ENCODE measurements at regions not wholly inside any gene's neighbourhood (a gene's known extent, or its start where the extent isn't known, plus 50 kb on each side); places are given as distances from the start of the nearest gene placed in this dataset.
"Not testable (repeated sequence)": the region's sequence is repeated elsewhere in the genome, so short reads cannot be mapped to it uniquely, and the experiment has no call there.

DNA sequence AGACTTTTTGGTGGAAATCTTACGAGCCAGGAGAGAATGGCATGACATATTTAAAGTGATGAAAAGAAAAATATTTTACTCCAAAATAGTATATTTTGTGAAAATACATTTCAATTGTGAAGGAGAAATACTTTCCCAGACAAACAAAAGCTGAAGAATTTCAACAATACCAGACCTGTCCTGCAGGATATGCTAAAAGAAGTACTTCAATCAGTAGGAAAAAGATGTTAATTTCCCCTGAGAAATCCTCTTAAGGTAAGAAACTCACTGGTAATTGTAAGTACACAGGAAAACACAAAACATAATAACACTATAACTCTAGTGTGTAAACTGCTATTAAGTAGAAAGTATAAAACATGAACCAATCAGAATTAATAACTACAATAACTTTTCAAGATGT lies 341.8 kb upstream of the GJE1 start:
- Mint-ChIP-seq H3K4me3 (no peak overlapping the region), H3K27ac (no peak overlapping the region), H3K36me3 (no peaks in the 10 kb centered on the region), H3K9me3 (peaks cover 7% of the 10 kb centered on the region), H3K4me1 (no peaks in the 10 kb centered on the region)
- ATAC-seq (no peak), DNase-seq (ENCODE audit: low spot score in 2 of 2) (no peak)

GRCh38 chr6:141788096-141788495 lies 344.6 kb upstream of the GJE1 start:
- no peak for ATAC-seq
- H3K4me3 Mint-ChIP-seq, result no peak overlapping the region
- no peaks in the 10 kb centered on the region for H3K36me3 Mint-ChIP-seq
- DNase-seq (ENCODE audit: low spot score in 2 of 2), result no peak
- no peaks in the 10 kb centered on the region for H3K4me1 Mint-ChIP-seq
- peaks cover 7% of the 10 kb centered on the region for H3K9me3 Mint-ChIP-seq
- no peak overlapping the region for H3K27ac Mint-ChIP-seq

- Mint-ChIP-seq H3K36me3 (no peaks in the 10 kb centered on the region), H3K27ac (no peak overlapping the region), H3K4me3 (no peak overlapping the region), H3K9me3 (no peaks in the 10 kb centered on the region), H3K4me1 (no peaks in the 10 kb centered on the region)
- no peak for DNase-seq (ENCODE audit: low spot score in 2 of 2)
- no peak for ATAC-seq
Measured at GRCh38 chr6:141783585-141783984, 349.1 kb upstream of the GJE1 start.

DNA sequence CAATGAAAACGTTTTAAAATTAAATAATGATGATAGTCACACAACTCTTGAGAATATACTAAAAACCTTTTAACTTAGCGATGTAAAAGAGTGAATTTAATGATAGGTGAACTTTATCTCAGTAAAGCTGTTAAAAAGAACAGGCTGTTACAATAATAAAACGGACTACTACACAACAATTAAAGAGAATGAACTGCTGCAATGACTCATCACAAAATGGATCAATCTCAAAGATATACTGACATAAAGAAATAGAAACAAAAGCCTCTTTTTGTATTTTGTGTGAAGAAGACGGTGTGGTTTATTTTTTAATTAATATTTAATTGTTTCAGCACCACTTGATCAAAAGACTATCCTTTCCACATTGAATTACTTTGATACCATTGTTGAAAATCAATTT lies 352.4 kb upstream of the GJE1 start:
- Mint-ChIP-seq H3K4me3 (no peak overlapping the region), H3K27ac (no peak overlapping the region), H3K4me1 (no peaks in the 10 kb centered on the region), H3K36me3 (no peaks in the 10 kb centered on the region), H3K9me3 (no peaks in the 10 kb centered on the region)
- DNase-seq (ENCODE audit: low spot score in 2 of 2) (no peak), ATAC-seq (no peak)

DNA sequence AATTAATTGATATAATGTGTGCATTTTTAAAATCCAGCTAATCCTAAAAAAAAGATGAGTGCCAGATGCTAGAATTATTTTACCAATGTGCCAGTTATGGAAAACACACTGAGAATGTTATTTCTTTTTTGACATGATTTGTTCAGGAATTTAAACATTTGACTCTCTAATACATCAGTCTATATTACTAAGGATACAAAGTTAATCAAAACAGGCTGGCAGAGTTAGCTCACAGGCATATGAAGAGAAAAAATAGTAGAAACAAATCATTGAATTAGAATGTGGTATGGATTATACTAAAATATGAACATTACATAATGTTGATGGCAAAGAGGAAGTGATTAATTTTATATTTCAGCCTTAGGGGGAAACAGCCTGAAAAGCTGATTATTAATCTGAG lies 368.3 kb upstream of the GJE1 start:
- no peaks in the 10 kb centered on the region for H3K4me1 Mint-ChIP-seq
- no peaks in the 10 kb centered on the region for H3K9me3 Mint-ChIP-seq
- no peak overlapping the region for H3K4me3 Mint-ChIP-seq
- H3K36me3 Mint-ChIP-seq, result no peaks in the 10 kb centered on the region
- no peak for ATAC-seq
- no peak for DNase-seq (ENCODE audit: low spot score in 2 of 2)
- H3K27ac Mint-ChIP-seq, result no peak overlapping the region

DNA sequence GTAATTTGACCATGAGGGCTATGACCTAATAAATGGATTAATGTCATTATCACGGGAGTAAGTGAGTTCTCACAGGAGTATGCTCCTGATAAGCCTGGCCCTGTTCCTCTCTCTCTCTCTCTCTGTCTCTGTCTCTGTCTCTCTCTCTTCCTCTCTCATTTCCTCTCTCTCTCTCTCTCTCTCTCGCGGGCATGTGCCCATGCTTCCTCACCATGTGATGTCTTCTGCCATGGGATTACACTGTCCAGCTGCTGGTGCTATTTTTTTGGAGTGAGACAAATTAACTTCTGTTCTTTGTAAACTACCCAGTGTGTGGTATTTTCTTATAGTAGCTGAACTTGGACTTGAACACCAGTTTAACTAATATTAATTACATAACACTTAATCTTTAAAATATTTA lies 374.3 kb upstream of the GJE1 start:
- Mint-ChIP-seq H3K36me3 (no peaks in the 10 kb centered on the region), H3K9me3 (peaks cover 2% of the 10 kb centered on the region), H3K4me3 (no peak overlapping the region), H3K4me1 (no peaks in the 10 kb centered on the region), H3K27ac (no peak overlapping the region)
- DNase-seq (ENCODE audit: low spot score in 2 of 2) (no peak), ATAC-seq (no peak)

- H3K9me3 Mint-ChIP-seq, result no peaks in the 10 kb centered on the region
- ATAC-seq (no peak), DNase-seq (ENCODE audit: low spot score in 2 of 2) (no peak)
- peaks cover 7% of the 10 kb centered on the region for H3K4me1 Mint-ChIP-seq
- no peaks in the 10 kb centered on the region for H3K36me3 Mint-ChIP-seq
- H3K27ac Mint-ChIP-seq, result no peak overlapping the region
- no peak overlapping the region for H3K4me3 Mint-ChIP-seq
Measured at GRCh38 chr6:141753180-141753579, 379.5 kb upstream of the GJE1 start.

DNA sequence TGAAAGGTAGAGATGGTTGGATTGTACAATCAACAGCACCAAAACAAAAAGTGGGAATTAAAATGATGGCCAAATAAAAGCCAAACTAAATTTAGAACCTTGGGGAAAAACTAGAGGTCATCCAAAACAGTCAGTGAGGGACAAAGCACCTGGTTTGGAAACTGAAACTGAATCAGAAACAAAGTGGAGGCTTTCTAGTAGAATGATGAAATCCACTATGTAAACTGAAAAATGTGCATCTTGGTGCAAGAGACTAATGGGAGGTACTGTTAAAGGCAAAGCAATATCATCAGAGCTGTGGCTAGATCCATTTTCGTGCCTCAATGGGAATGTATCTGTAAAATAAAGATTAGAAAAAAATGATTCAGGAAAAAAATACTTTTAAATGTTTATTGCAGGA lies 380.0 kb upstream of the GJE1 start:
- ATAC-seq, result no peak
- DNase-seq (ENCODE audit: low spot score in 2 of 2), result no peak
- Mint-ChIP-seq H3K4me3 (no peak overlapping the region), H3K9me3 (no peaks in the 10 kb centered on the region), H3K36me3 (no peaks in the 10 kb centered on the region), H3K27ac (no peak overlapping the region), H3K4me1 (peaks cover 7% of the 10 kb centered on the region)

GRCh38 chr6:141746324-141746723 lies 386.4 kb upstream of the GJE1 start:
- ATAC-seq; H3K4me1 Mint-ChIP-seq; H3K27ac Mint-ChIP-seq; H3K9me3 Mint-ChIP-seq; H3K4me3 Mint-ChIP-seq; H3K36me3 Mint-ChIP-seq; DNase-seq (ENCODE audit: low spot score in 2 of 2): not testable (repeated sequence)

GRCh38 chr6:141744971-141745370 lies 387.8 kb upstream of the GJE1 start:
- ATAC-seq, result no peak
- DNase-seq (ENCODE audit: low spot score in 2 of 2), result no peak
- Mint-ChIP-seq H3K4me3 (no peak overlapping the region), H3K4me1 (no peaks in the 10 kb centered on the region), H3K36me3 (no peaks in the 10 kb centered on the region), H3K27ac (no peak overlapping the region), H3K9me3 (no peaks in the 10 kb centered on the region)

GRCh38 chr6:141744194-141744925 lies 388.4 kb upstream of the GJE1 start:
- no peaks in the 10 kb centered on the region for H3K4me1 Mint-ChIP-seq
- DNase-seq (ENCODE audit: low spot score in 2 of 2) (no peak), ATAC-seq (no peak)
- no peak overlapping the region for H3K27ac Mint-ChIP-seq
- no peaks in the 10 kb centered on the region for H3K36me3 Mint-ChIP-seq
- no peak overlapping the region for H3K4me3 Mint-ChIP-seq
- H3K9me3 Mint-ChIP-seq, result no peaks in the 10 kb centered on the region

GRCh38 chr6:141736104-141736503 lies 396.6 kb upstream of the GJE1 start:
- Mint-ChIP-seq H3K36me3 (no peaks in the 10 kb centered on the region), H3K4me1 (no peaks in the 10 kb centered on the region), H3K9me3 (no peaks in the 10 kb centered on the region), H3K27ac (no peak overlapping the region), H3K4me3 (no peak overlapping the region)
- no peak for ATAC-seq
- no peak for DNase-seq (ENCODE audit: low spot score in 2 of 2)

DNA sequence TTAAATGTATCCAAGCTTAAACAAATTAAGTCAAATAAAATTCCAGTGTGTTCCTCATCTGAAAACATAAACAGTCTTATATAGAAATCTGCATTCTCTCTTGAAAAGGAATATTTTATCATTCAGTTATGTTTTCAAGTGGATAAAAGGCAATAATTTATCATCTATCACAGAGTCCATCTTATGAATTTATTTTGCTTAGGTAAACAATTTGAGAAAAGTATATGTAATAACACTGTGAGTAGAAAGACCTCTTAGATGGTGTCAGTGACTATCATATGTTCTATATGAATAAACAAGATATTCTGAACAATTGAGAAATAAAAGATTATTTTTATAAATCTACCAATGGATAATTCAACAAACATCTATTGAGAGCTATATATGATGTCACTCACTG lies 397.6 kb upstream of the GJE1 start:
- Mint-ChIP-seq H3K36me3 (no peaks in the 10 kb centered on the region), H3K9me3 (no peaks in the 10 kb centered on the region), H3K4me1 (no peaks in the 10 kb centered on the region), H3K4me3 (no peak overlapping the region), H3K27ac (no peak overlapping the region)
- DNase-seq (ENCODE audit: low spot score in 2 of 2) (no peak), ATAC-seq (no peak)

GRCh38 chr6:141734071-141734840 lies 398.5 kb upstream of the GJE1 start:
- DNase-seq (ENCODE audit: low spot score in 2 of 2) (no peak), ATAC-seq (no peak)
- Mint-ChIP-seq H3K36me3 (no peaks in the 10 kb centered on the region), H3K4me1 (no peaks in the 10 kb centered on the region), H3K27ac (no peak overlapping the region), H3K4me3 (no peak overlapping the region), H3K9me3 (peaks cover 2% of the 10 kb centered on the region)

DNA sequence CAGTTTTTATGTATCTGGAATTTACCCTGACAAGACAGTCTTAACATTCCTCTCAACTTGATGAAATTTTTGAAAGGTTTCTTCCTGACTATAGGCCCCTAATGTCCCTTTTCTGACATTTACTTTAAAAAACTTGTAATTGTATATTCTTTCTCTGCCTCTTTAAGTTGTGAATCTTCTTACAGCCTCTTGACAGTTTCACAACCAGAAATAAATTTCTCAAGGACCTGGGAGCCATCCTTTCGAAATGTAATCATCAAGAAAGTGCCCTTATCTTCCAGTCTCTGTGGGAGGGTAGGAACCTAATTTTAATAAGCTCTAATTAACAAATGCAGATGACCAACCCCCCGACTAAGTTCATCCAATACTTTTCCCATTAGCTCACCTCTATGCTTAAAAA lies 403.6 kb upstream of the GJE1 start:
- no peak overlapping the region for H3K27ac Mint-ChIP-seq
- no peak overlapping the region for H3K4me3 Mint-ChIP-seq
- peaks cover 2% of the 10 kb centered on the region for H3K9me3 Mint-ChIP-seq
- ATAC-seq (no peak), DNase-seq (ENCODE audit: low spot score in 2 of 2) (no peak)
- H3K4me1 Mint-ChIP-seq, result no peaks in the 10 kb centered on the region
- no peaks in the 10 kb centered on the region for H3K36me3 Mint-ChIP-seq

DNA sequence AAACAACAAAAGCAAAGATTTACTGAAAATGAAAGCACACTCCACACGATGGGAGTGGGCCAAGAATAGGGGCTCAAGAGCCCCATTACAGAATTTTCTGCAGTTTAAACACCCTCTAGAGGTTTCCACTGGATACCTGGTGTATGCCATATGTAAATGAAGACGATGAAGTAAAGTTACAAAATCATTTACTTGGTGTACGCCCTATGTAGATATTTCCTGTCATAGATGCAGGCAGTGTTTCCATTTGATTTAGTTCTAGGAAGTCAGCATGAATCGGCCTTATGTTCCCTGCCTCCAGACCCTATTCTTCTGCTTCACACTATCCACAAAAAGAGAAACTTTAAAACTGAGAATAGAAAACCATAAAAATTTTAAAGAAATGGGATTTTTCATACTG lies 404.4 kb upstream of the GJE1 start:
- no peak for DNase-seq (ENCODE audit: low spot score in 2 of 2)
- Mint-ChIP-seq H3K27ac (no peak overlapping the region), H3K9me3 (peaks cover 2% of the 10 kb centered on the region), H3K36me3 (no peaks in the 10 kb centered on the region), H3K4me1 (no peaks in the 10 kb centered on the region), H3K4me3 (no peak overlapping the region)
- ATAC-seq, result no peak
